ENCODE measurements at regions not wholly inside any gene's neighbourhood (a gene's known extent, or its start where the extent isn't known, plus 50 kb on each side); places are given as distances from the start of the nearest gene placed in this dataset.

DNA sequence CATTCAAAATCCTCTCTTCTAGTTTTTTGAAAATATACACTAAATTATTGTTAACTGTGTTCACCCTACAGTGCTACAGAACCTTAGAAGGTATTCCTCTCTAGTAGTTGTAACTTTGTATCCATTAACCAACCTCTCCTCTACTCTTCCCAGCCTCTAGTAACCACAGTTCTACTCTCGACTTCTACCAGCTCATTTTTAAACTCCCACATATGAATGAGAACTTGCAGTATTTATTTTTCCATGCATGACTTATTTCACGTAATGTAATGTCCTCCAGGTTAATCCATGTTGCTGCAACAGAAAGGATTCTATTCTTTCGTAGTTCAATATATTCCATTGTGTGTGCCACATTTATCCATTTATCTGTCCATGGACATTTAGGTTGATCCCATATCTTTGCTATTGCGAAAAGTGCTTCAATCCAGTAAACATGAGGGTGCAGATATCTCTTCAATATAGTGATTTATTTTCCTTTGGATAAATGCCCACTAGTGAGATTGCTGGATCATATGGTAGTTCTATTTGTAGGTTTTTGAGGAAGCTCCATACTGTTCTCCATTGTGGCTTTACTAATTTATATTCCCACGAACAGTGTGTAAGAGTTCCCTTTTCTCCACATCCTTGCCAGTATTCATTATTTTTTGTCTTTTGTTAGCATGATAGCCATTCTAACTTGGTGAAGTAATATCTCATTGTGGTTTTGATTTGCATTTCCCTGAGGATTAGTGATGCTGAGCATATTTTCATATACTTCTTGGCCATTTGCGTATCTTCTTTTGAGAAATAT lies 113.7 kb upstream of the SMAD3 start:
- Histone ChIP-seq H3K79me1 (ENCODE audit: insufficient read depth, low read depth, low read length, poor library complexity, severe bottlenecking) (no peaks in the 10 kb centered on the region), H3K4ac (ENCODE audit: low read depth, low read length) (no peak overlapping the region), H3K23ac (ENCODE audit: insufficient read length, low read depth, low read length) (no peak overlapping the region), H3T11ph (ENCODE audit: low read length) (no peak overlapping the region), H3K9ac (ENCODE audit: extremely low read depth, insufficient read length, low read length) (no peak overlapping the region), H2AFZ (ENCODE audit: low read length) (no peak overlapping the region), H4K5ac (ENCODE audit: insufficient read length, low read depth, low read length) (no peak overlapping the region), H4K20me1 (ENCODE audit: control insufficient read depth, insufficient read depth, insufficient read length) (no peaks in the 10 kb centered on the region), H3K18ac (ENCODE audit: insufficient read length, low read depth, low read length) (no peak overlapping the region), H3K79me2 (ENCODE audit: insufficient read depth, low read length) (no peaks in the 10 kb centered on the region), H2BK12ac (ENCODE audit: insufficient read length, low read depth, low read length) (no peak overlapping the region), H3K14ac (ENCODE audit: insufficient read depth, low read length) (no peak overlapping the region), H3K4me1 (ENCODE audit: insufficient read depth, low read length) (no peaks in the 10 kb centered on the region; the same call in 1 of the 2 replicates), H3K23me2 (ENCODE audit: insufficient read length, low read depth, low read length, poor library complexity, severe bottlenecking) (no peaks in the 10 kb centered on the region), H3K9me3 (ENCODE audit: control insufficient read depth, low read depth, low read length) (no peaks in the 10 kb centered on the region), H3K27ac (ENCODE audit: insufficient read length, low read depth, low read length) (no peak overlapping the region), H3K4me2 (ENCODE audit: insufficient read depth, insufficient read length, low read length) (no peak overlapping the region), H2BK15ac (ENCODE audit: low read depth, low read length) (no peak overlapping the region), H2BK120ac (ENCODE audit: low read depth, low read length, poor library complexity, severe bottlenecking) (no peak overlapping the region), H3K27me3 (ENCODE audit: insufficient read depth, low read length) (no peaks in the 10 kb centered on the region), H4K91ac (ENCODE audit: insufficient read length, low read depth, low read length) (no peak overlapping the region), H3K56ac (ENCODE audit: insufficient read length, low read depth, low read length) (no peak overlapping the region), H2BK20ac (ENCODE audit: low read depth, low read length, poor library complexity, severe bottlenecking) (no peak overlapping the region), H2AK5ac (ENCODE audit: insufficient read length, low read length) (no peak overlapping the region), H4K8ac (replicated peaks; ENCODE audit: insufficient read length, low read depth, low read length) (no peak overlapping the region), H2BK5ac (ENCODE audit: insufficient read length, low read length) (no peak overlapping the region)
- Mint-ChIP-seq H3K4me3 (no peak overlapping the region), H3K27me3 (ENCODE audit: low read depth) (peaks cover 8% of the 10 kb centered on the region), H3K36me3 (ENCODE audit: insufficient read depth in 1 of 3, low read depth in 3 of 3) (no peaks in the 10 kb centered on the region), H3K4me1 (no peaks in the 10 kb centered on the region), H3K9me3 (no peaks in the 10 kb centered on the region), H3K27ac (no peak overlapping the region)
- TF ChIP-seq, protein P1, sequence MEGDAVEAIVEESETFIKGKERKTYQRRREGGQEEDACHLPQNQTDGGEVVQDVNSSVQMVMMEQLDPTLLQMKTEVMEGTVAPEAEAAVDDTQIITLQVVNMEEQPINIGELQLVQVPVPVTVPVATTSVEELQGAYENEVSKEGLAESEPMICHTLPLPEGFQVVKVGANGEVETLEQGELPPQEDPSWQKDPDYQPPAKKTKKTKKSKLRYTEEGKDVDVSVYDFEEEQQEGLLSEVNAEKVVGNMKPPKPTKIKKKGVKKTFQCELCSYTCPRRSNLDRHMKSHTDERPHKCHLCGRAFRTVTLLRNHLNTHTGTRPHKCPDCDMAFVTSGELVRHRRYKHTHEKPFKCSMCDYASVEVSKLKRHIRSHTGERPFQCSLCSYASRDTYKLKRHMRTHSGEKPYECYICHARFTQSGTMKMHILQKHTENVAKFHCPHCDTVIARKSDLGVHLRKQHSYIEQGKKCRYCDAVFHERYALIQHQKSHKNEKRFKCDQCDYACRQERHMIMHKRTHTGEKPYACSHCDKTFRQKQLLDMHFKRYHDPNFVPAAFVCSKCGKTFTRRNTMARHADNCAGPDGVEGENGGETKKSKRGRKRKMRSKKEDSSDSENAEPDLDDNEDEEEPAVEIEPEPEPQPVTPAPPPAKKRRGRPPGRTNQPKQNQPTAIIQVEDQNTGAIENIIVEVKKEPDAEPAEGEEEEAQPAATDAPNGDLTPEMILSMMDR (conservative IDR thresholded peaks at IDR 0.05), result no peak
- WGBS (ENCODE audit: extremely low coverage, insufficient read length, low lambda C conversion rate), result no CpG with 5 or more reads among the region's 6 CpGs
- no peak for DNase-seq

Data from H9 (cell line).